T-cell (primary cell): ENCODE measurements at regions not wholly inside any gene's neighbourhood (a gene's known extent, or its start where the extent isn't known, plus 50 kb on each side); places are given as distances from the start of the nearest gene placed in this dataset.
"Not testable (repeated sequence)": the region's sequence is repeated elsewhere in the genome, so short reads cannot be mapped to it uniquely, and the experiment has no call there.

Source experiments
- ATAC-seq, 4 experiments: fragments of 200-7000 bp in 3 of 4; fragments of 150-1000 bp in 1 of 4; cut with Tn5 transposase; replicated peaks in 1 of 4; 1 replicate in 3 of 4; 2 replicates in 1 of 4; pipeline ENCODE4 v1.10.0; 2021; ENCODE audit warnings: moderate library complexity in 3 of 4, mild to moderate bottlenecking in 2 of 4, moderate number of reproducible peaks in 1 of 4
- CTCF ChIA-PET, 2 donors: fragments of 300-600 bp; sonication (Branson Sonifier 250); formaldehyde crosslinking; loops; one replicate each; lab custom pipeline; 2022; ENCODE audit warnings: antibody characterized with exemption in 2 of 2; lab: Charles Lee
- POLR2A ChIA-PET, 2 donors: fragments of 300-600 bp; sonication (Branson Sonifier 250); formaldehyde crosslinking; loops; one replicate each; lab custom pipeline; 2022; ENCODE audit warnings: antibody characterized with exemption in 2 of 2; lab: Charles Lee
- DNase-seq, 35 experiments: peaks; one replicate each; pipeline versions ENCODE4 v3.0.0 to v3.0.0-alpha.2; 2013 to 2023
- H3K27ac ChIP-seq: one replicate; pipeline ENCODE4 v1.5.1; 2013; ENCODE audit warnings: low read length
- H3K27me3 ChIP-seq, 2 experiments: replicated peaks in 1 of 2; 1 replicate in 1 of 2; 2 replicates in 1 of 2; pipeline versions ENCODE4 v1.6.1 to v1.7.0; 2013; ENCODE audit warnings: low read length in 1 of 2, mixed read lengths in 1 of 2; ENCODE audit not compliant: control insufficient read depth in 2 of 2, insufficient read depth in 2 of 2; ENCODE audit errors: extremely low read depth in 1 of 2
- H3K36me3 ChIP-seq, 2 donors: 1 replicate in 1 of 2; 2 replicates in 1 of 2; pipeline versions ENCODE4 v1.6.1 to v1.7.0; 2013; ENCODE audit warnings: low read length in 1 of 2; ENCODE audit not compliant: control insufficient read depth in 2 of 2, insufficient read depth in 1 of 2; ENCODE audit errors: extremely low read depth in 1 of 2
- H3K4me1 ChIP-seq, 2 experiments: 1 replicate in 1 of 2; 2 replicates in 1 of 2; pipeline versions ENCODE4 v1.6.1 to v1.7.0; 2013; ENCODE audit warnings: low read length in 2 of 2, mixed read lengths in 1 of 2; ENCODE audit not compliant: insufficient read depth in 2 of 2, control insufficient read depth in 1 of 2; ENCODE audit errors: extremely low read depth in 1 of 2
- H3K4me3 ChIP-seq, 2 donors: 1 replicate in 1 of 2; 2 replicates in 1 of 2; pipeline versions ENCODE4 v1.5.1 to v1.7.0; 2013; ENCODE audit warnings: mild to moderate bottlenecking in 2 of 2, low read length in 1 of 2, moderate library complexity in 1 of 2; ENCODE audit not compliant: control insufficient read depth in 1 of 2; ENCODE audit errors: extremely low read depth in 1 of 2
- H3K9me3 ChIP-seq: 2 replicates; pipeline ENCODE4 v1.7.0; 2013
- H3K27ac Mint-ChIP-seq, 2 donors: one replicate each; pipeline ENCODE4 v1.8.0; 2020 to 2021; ENCODE audit warnings: mild to moderate bottlenecking in 2 of 2, mixed read lengths in 2 of 2
- H3K27me3 Mint-ChIP-seq, 2 donors: one replicate each; pipeline ENCODE4 v1.8.0; 2021 to 2022; ENCODE audit warnings: mixed read lengths in 2 of 2
- H3K36me3 Mint-ChIP-seq: one replicate; pipeline ENCODE4 v1.8.0; 2021; ENCODE audit warnings: mixed read lengths
- H3K4me1 Mint-ChIP-seq, 3 donors: one replicate each; pipeline ENCODE4 v1.8.0; 2020 to 2022; ENCODE audit warnings: mixed read lengths in 3 of 3, mild to moderate bottlenecking in 1 of 3
- H3K4me3 Mint-ChIP-seq, 3 donors: one replicate each; pipeline ENCODE4 v1.8.0; 2020 to 2022; ENCODE audit warnings: mild to moderate bottlenecking in 3 of 3, mixed read lengths in 3 of 3, moderate library complexity in 3 of 3
- H3K9me3 Mint-ChIP-seq, 3 donors: one replicate each; pipeline ENCODE4 v1.8.0; 2020 to 2022; ENCODE audit warnings: mixed read lengths in 3 of 3
- WGBS: methylation state at CpG from one replicate; pipeline ENCODE4 v1.1.5; 2013; ENCODE audit warnings: missing lambda C conversion rate; ENCODE audit not compliant: insufficient coverage; 5-methylcytosine and 5-hydroxymethylcytosine counted together

DNA sequence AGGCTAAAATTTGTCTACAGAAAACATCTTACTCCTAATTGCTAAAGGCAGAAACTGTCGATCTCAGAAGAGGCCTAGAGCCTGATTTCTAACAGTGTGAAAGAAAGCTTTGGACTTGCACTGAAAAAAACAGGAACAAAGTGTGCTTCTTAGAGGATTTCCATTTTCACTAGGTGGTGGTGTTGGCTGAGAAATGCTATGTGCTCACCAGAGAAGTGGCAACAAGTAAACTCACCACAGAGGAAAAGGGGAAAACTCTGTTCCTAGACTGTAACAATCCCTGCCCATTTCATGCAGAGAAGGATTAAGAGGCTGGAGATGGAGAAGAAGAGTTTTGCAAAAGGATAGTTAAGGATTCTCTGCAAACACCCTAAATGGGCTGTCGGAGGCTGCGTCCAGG lies 84.1 kb downstream of the HSFY2 start:
- H3K27me3 Mint-ChIP-seq, H3K9me3 Mint-ChIP-seq, ATAC-seq, H3K27ac Mint-ChIP-seq, POLR2A ChIA-PET, CTCF ChIA-PET, H3K9me3 ChIP-seq, DNase-seq, H3K4me1 ChIP-seq, H3K4me3 Mint-ChIP-seq, H3K36me3 Mint-ChIP-seq, H3K27ac ChIP-seq, H3K4me1 Mint-ChIP-seq, H3K36me3 ChIP-seq, H3K4me3 ChIP-seq, H3K27me3 ChIP-seq: not testable (repeated sequence)
- no CpG with 5 or more reads among the region's 3 CpGs for WGBS

DNA sequence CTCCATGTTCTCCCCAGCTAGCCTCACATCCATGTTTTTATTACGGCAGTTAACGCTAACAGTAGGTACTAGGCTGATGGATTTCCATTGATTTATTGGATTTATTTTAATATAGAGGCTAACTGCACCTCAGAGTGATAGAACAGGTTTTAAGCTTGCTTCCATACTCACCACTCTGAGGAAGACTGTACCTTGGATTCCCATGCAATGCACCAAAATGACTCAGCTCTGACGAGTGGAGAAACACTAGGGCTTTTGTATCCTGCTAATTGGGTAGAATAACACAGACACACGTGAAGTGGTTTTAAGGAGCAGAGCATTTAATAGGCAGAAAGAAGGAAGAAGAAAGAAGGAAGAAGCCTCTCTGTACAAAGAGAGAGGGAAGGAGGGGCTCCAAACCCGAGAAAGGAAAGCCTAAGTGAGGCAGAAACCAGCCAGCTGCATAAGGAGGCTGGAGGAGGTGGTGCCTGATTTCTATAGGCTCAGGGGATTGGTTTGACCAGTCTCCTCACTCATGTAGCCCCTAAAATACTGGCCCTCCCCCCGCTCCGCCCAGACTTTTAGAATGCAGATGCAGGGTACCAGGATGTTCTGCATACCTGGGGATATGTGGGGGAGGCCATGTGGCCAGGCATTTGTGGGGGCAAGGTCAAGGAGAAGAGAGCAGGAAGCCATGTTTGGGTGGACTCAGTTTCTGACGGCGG lies 83.5 kb downstream of the HSFY2 start:
- H3K27ac ChIP-seq, POLR2A ChIA-PET, H3K4me3 ChIP-seq, H3K4me1 ChIP-seq, CTCF ChIA-PET, DNase-seq, H3K27me3 Mint-ChIP-seq, H3K4me3 Mint-ChIP-seq, H3K4me1 Mint-ChIP-seq, H3K27me3 ChIP-seq, ATAC-seq, H3K36me3 ChIP-seq, H3K9me3 Mint-ChIP-seq, H3K36me3 Mint-ChIP-seq, H3K9me3 ChIP-seq, H3K27ac Mint-ChIP-seq: not testable (repeated sequence)
- no CpG with 5 or more reads among the region's 9 CpGs for WGBS

DNA sequence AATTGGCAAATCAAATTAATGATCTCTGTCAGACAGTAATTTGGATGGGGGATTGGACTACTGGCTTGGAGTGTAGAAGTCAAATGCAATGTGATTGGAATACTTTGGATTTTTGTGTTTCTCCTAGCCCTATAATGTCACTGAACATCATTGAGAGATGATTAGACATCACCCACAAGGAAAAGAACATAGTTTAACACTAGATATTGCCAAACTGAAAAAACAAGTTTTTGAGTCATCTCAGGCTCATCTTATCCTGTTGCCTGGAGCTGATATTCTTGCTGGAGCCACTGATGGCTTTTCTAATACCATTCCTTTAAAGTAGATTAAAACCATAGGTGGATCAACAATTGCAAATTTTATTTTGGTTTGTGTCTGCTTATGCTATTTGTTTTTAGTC lies 76.7 kb downstream of the HSFY2 start:
- H3K27ac Mint-ChIP-seq, H3K27ac ChIP-seq, H3K4me1 Mint-ChIP-seq, H3K9me3 ChIP-seq, DNase-seq, CTCF ChIA-PET, H3K27me3 Mint-ChIP-seq, H3K36me3 ChIP-seq, H3K9me3 Mint-ChIP-seq, H3K4me3 ChIP-seq, H3K27me3 ChIP-seq, ATAC-seq, POLR2A ChIA-PET, H3K36me3 Mint-ChIP-seq, H3K4me3 Mint-ChIP-seq, H3K4me1 ChIP-seq: not testable (repeated sequence)

DNA sequence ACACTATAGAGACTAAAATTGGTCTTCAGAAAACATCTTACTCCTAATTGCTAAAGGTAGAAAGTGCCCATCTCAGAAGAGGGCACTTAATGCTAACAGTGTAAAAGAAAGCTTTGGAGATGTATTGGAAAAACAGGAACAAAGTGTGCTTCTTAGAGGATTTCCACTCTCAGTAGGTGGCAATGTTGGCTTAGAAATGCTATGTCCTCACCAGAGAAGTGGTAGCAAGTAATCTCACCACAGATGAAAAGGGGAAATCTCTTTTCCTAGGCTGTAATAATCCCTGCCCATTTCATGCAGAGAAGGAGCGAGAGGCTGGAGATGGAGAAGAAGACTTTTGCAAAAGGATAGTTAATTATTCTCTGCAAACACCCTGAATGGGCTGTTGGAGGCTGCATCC lies 69.3 kb downstream of the HSFY2 start:
- H3K4me1 ChIP-seq, ATAC-seq, H3K27me3 ChIP-seq, H3K36me3 Mint-ChIP-seq, H3K27me3 Mint-ChIP-seq, DNase-seq, POLR2A ChIA-PET, H3K27ac Mint-ChIP-seq, H3K27ac ChIP-seq, H3K4me1 Mint-ChIP-seq, H3K36me3 ChIP-seq, H3K9me3 Mint-ChIP-seq, H3K9me3 ChIP-seq, H3K4me3 Mint-ChIP-seq, H3K4me3 ChIP-seq, CTCF ChIA-PET: not testable (repeated sequence)
- no CpG with 5 or more reads among the region's 1 CpG for WGBS

DNA sequence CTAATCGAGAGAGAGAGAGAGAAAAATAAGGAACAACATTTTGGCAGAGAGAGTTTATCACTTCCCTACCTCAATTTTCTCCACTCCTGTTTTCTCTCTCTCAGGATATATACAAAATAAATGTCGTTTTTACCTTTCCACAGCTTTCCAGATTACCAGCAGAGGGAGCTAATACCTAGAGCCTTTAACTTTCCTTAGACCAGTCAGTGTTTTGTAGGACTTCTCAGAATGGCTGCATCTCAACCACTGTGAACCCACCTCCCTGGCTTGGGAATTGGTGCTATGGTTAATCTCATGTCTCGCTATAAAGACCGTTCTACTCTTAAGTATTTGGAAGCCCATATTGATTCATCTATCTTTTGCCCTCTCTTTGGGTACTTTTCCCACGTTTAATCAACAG lies 61.8 kb downstream of the HSFY2 start:
- POLR2A ChIA-PET: not testable (repeated sequence)

DNA sequence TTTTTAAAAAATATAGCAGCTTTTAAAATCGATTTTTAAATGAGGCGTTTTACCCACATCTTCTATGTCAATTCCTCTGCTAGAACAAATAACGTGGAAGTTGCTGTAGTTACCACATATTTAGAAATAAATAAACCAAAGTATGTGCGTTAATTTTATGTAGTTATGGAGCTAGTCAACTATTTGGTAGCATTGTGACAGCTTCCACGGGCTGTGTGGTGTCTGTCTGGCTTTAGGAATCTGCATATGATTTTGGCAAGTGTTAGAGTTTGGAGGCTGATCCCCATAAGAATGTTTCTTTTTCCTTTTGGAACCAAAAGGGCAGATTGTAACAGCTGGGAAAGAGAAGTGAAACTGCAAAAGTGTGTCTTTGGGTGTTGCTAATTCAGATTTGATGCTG lies 59.8 kb downstream of the HSFY2 start:
- POLR2A ChIA-PET, DNase-seq, H3K27me3 ChIP-seq, H3K4me3 ChIP-seq, H3K36me3 ChIP-seq, H3K4me1 Mint-ChIP-seq, H3K27ac ChIP-seq, H3K27me3 Mint-ChIP-seq, H3K36me3 Mint-ChIP-seq, CTCF ChIA-PET, H3K9me3 Mint-ChIP-seq, H3K4me3 Mint-ChIP-seq, H3K27ac Mint-ChIP-seq, ATAC-seq, H3K4me1 ChIP-seq, H3K9me3 ChIP-seq: not testable (repeated sequence)
- no CpG with 5 or more reads among the region's 5 CpGs for WGBS

More for the DNA sequence above, 61.8 kb downstream of the HSFY2 start:
- H3K4me3 ChIP-seq, H3K4me3 Mint-ChIP-seq, H3K4me1 ChIP-seq, DNase-seq, H3K36me3 ChIP-seq, H3K36me3 Mint-ChIP-seq, H3K27ac Mint-ChIP-seq, H3K27me3 Mint-ChIP-seq, H3K27ac ChIP-seq, H3K9me3 Mint-ChIP-seq, ATAC-seq, H3K4me1 Mint-ChIP-seq, H3K9me3 ChIP-seq, H3K27me3 ChIP-seq, CTCF ChIA-PET: not testable (repeated sequence)
- no CpG with 5 or more reads among the region's 5 CpGs for WGBS

DNA sequence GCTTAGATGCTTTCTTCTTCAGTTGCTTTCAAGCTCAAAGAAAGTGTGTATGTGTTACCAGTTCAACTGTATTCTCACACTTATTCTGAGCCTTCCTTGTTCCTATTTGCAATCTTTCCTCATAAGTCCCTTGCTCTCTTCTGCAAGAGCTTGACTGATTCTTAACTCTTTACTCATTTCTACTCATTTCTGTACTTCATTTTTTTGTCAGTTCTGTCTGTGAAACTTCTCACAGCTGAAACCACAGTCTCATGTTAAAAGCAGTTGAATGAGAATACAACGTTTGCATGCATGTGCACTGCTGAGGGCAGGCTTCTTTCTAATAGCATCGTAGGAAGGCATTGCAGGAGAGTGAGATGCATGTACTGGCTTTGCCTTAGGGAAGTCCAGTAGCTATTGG lies 54.8 kb downstream of the HSFY2 start:
- H3K36me3 Mint-ChIP-seq, H3K4me1 Mint-ChIP-seq, H3K27ac ChIP-seq, DNase-seq, H3K27me3 ChIP-seq, H3K4me3 ChIP-seq, H3K27me3 Mint-ChIP-seq, POLR2A ChIA-PET, H3K9me3 ChIP-seq, H3K4me1 ChIP-seq, CTCF ChIA-PET, H3K9me3 Mint-ChIP-seq, H3K36me3 ChIP-seq, H3K27ac Mint-ChIP-seq, ATAC-seq, H3K4me3 Mint-ChIP-seq: not testable (repeated sequence)
- WGBS: no CpG with 5 or more reads among the region's 2 CpGs
